Breast epithelium (tissue), 3 donors: ENCODE measurements at regions not wholly inside any gene's neighbourhood (a gene's known extent, or its start where the extent isn't known, plus 50 kb on each side); places are given as distances from the start of the nearest gene placed in this dataset.
"Not testable (repeated sequence)": the region's sequence is repeated elsewhere in the genome, so short reads cannot be mapped to it uniquely, and the experiment has no call there.

Source experiments
- POLR2A ChIP-seq: fragments of 450-650 bp; IDR thresholded peaks from one replicate; pipeline ENCODE4 v1.6.1; 2016; ENCODE audit warnings: antibody characterized with exemption, mild to moderate bottlenecking, moderate library complexity
- POLR2AphosphoS5 ChIP-seq, 3 donors: sonication (generic); formaldehyde crosslinking; IDR thresholded peaks; one replicate each; pipeline ENCODE4 v1.6.1; 2017; ENCODE audit warnings: antibody characterized with exemption in 3 of 3
- TF ChIP-seq, protein P1 (sequence below), 3 donors: fragments of 450-650 bp; IDR thresholded peaks; one replicate each; pipeline ENCODE4 v1.5.1; 2016 to 2017; ENCODE audit warnings: antibody characterized with exemption in 3 of 3, mild to moderate bottlenecking in 3 of 3, moderate library complexity in 3 of 3

GRCh38 chr9:88849878-88850277 is 141.4 kb upstream of the S1PR3 start:
- TF ChIP-seq POLR2A; POLR2AphosphoS5 (IDR thresholded peaks at IDR 0.05): not testable (repeated sequence)
- TF ChIP-seq, protein P1, sequence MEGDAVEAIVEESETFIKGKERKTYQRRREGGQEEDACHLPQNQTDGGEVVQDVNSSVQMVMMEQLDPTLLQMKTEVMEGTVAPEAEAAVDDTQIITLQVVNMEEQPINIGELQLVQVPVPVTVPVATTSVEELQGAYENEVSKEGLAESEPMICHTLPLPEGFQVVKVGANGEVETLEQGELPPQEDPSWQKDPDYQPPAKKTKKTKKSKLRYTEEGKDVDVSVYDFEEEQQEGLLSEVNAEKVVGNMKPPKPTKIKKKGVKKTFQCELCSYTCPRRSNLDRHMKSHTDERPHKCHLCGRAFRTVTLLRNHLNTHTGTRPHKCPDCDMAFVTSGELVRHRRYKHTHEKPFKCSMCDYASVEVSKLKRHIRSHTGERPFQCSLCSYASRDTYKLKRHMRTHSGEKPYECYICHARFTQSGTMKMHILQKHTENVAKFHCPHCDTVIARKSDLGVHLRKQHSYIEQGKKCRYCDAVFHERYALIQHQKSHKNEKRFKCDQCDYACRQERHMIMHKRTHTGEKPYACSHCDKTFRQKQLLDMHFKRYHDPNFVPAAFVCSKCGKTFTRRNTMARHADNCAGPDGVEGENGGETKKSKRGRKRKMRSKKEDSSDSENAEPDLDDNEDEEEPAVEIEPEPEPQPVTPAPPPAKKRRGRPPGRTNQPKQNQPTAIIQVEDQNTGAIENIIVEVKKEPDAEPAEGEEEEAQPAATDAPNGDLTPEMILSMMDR (IDR thresholded peaks at IDR 0.05): not testable (repeated sequence)
